ENCODE measurements at regions not wholly inside any gene's neighbourhood (a gene's known extent, or its start where the extent isn't known, plus 50 kb on each side); places are given as distances from the start of the nearest gene placed in this dataset.

GRCh38 chr16:26969589-26970231 lies 97.0 kb upstream of the C16orf82 start (continued):
- TF ChIP-seq SNAPC5 (CRISPR knock-in tag; IDR thresholded peaks at IDR 0.05) (no peak), ZBTB33 (CRISPR knock-in tag; IDR thresholded peaks at IDR 0.05) (no peak), GATAD2A (IDR thresholded peaks at IDR 0.05) (no peak), ZNF699 (CRISPR knock-in tag; IDR thresholded peaks at IDR 0.05; ENCODE audit: insufficient replicate concordance) (no peak), PREB (CRISPR knock-in tag; IDR thresholded peaks at IDR 0.05) (no peak), ZNF561 (CRISPR knock-in tag; conservative IDR thresholded peaks at IDR 0.05) (no peak), PBX2 (CRISPR knock-in tag; IDR thresholded peaks at IDR 0.05; ENCODE audit: low read depth) (no peak), PBX2 (tag; conservative IDR thresholded peaks at IDR 0.05; ENCODE audit: low read depth) (peak; percentile 84), MBD2 (IDR thresholded peaks at IDR 0.05; ENCODE audit: borderline replicate concordance, low read depth) (no peak), ILK (tag; IDR thresholded peaks at IDR 0.05; ENCODE audit: borderline replicate concordance, low read depth) (peak; percentile 73; the same call in 1 of the 2 replicates), DIDO1 (tag; IDR thresholded peaks at IDR 0.05; ENCODE audit: low read depth) (peak; percentile 96), ZBTB49 (CRISPR knock-in tag; IDR thresholded peaks at IDR 0.05; ENCODE audit: borderline replicate concordance) (no peak), TCF7L2 (IDR thresholded peaks at IDR 0.05; ENCODE audit: low read depth, low read length) (no peak), ZNF174 (CRISPR knock-in tag; IDR thresholded peaks at IDR 0.05) (no peak), E2F6 (IDR thresholded peaks at IDR 0.05; ENCODE audit: borderline replicate concordance in 1 of 2, extremely low read depth in 1 of 2, insufficient read depth in 1 of 2, insufficient read length in 1 of 2, low read depth in 1 of 2, low read length in 1 of 2, poor library complexity in 1 of 2, severe bottlenecking in 1 of 2) (no peak)
